Uterus (tissue), 3 donors: ENCODE measurements at regions not wholly inside any gene's neighbourhood (a gene's known extent, or its start where the extent isn't known, plus 50 kb on each side); places are given as distances from the start of the nearest gene placed in this dataset.

Source experiments
- DNase-seq, 2 donors: peaks; one replicate each; pipeline ENCODE4 v3.0.0-alpha.2; 2019 to 2020
- H3K27ac ChIP-seq, 2 donors: fragments of 200-600 bp; sonication (generic); 1 replicate in 1 of 2; 2 replicates in 1 of 2; pipeline ENCODE4 v1.5.1; 2016 to 2018
- H3K27me3 ChIP-seq, 2 donors: fragments of 200-600 bp; sonication (generic); one replicate each; pipeline ENCODE4 v1.5.1; 2018 to 2019; ENCODE audit warnings: control low read depth in 1 of 2
- H3K36me3 ChIP-seq, 2 donors: fragments of 200-600 bp; sonication (generic); one replicate each; pipeline ENCODE4 v1.5.1; 2019; ENCODE audit warnings: control low read depth in 1 of 2
- H3K4me1 ChIP-seq, 2 donors: fragments of 200-600 bp; sonication (generic); one replicate each; pipeline ENCODE4 v1.5.1; 2018 to 2019; ENCODE audit warnings: control low read depth in 1 of 2
- H3K4me3 ChIP-seq, 2 donors: fragments of 200-600 bp; sonication (generic); 1 replicate in 1 of 2; 2 replicates in 1 of 2; pipeline ENCODE4 v1.5.1; 2018 to 2019; ENCODE audit warnings: mild to moderate bottlenecking in 1 of 2
- H3K9me3 ChIP-seq, 2 donors: fragments of 200-600 bp; sonication (generic); one replicate each; pipeline ENCODE4 v1.5.1; 2019; ENCODE audit warnings: control low read depth in 1 of 2
- CTCF ChIP-seq, 4 experiments: fragments of 200-600 bp in 2 of 4; fragments of 450-650 bp in 2 of 4; sonication (generic) in 2 of 4; IDR thresholded peaks; one replicate each; pipeline ENCODE4 v1.5.1; 2016 to 2019; ENCODE audit warnings: antibody characterized with exemption in 4 of 4, mild to moderate bottlenecking in 2 of 4, moderate library complexity in 1 of 4
- POLR2A ChIP-seq, 2 donors: fragments of 450-650 bp; IDR thresholded peaks; one replicate each; pipeline ENCODE4 v1.6.1; 2016; ENCODE audit warnings: antibody characterized with exemption in 2 of 2, mild to moderate bottlenecking in 1 of 2, moderate library complexity in 1 of 2
- intact Hi-C: fragments of 100-400 bp; cut with DNase I; formaldehyde crosslinking; loops from one replicate; pipeline ENCODE4 v1.15.1; 2023; ENCODE audit warnings: low total_unique reads
- donor health status: DM: yes; HTN: yes; CAD: no.

GRCh38 chr21:14768042-14768441 lies 221.9 kb upstream of the SAMSN1 start:
- Histone ChIP-seq H3K36me3 (no peaks in the 10 kb centered on the region), H3K27ac (no peak overlapping the region), H3K27me3 (no peaks in the 10 kb centered on the region), H3K4me1 (no peaks in the 10 kb centered on the region), H3K9me3 (no peaks in the 10 kb centered on the region), H3K4me3 (no peak overlapping the region)
- TF ChIP-seq CTCF (IDR thresholded peaks at IDR 0.05) (no peak), POLR2A (IDR thresholded peaks at IDR 0.05) (no peak)
- intact Hi-C loops: no loop called here
- DNase-seq: no peak

- H3K36me3 ChIP-seq: no peaks in the 10 kb centered on the region
- intact Hi-C loops: no loop called here
- no peaks in the 10 kb centered on the region for H3K27me3 ChIP-seq
- TF ChIP-seq POLR2A (IDR thresholded peaks at IDR 0.05) (no peak), CTCF (IDR thresholded peaks at IDR 0.05) (no peak)
- H3K27ac ChIP-seq: no peak overlapping the region
- no peaks in the 10 kb centered on the region for H3K9me3 ChIP-seq
- H3K4me3 ChIP-seq: no peak overlapping the region
- no peaks in the 10 kb centered on the region for H3K4me1 ChIP-seq
- DNase-seq: no peak
Observed at GRCh38 chr21:14767192-14767852, 221.2 kb upstream of the SAMSN1 start.

- H3K27me3 ChIP-seq: no peaks in the 10 kb centered on the region
- no peaks in the 10 kb centered on the region for H3K36me3 ChIP-seq
- H3K9me3 ChIP-seq: no peaks in the 10 kb centered on the region
- H3K4me1 ChIP-seq: no peaks in the 10 kb centered on the region
- no peak for DNase-seq
- intact Hi-C loops: no loop called here
- H3K27ac ChIP-seq: no peak overlapping the region
- TF ChIP-seq POLR2A (IDR thresholded peaks at IDR 0.05) (no peak), CTCF (IDR thresholded peaks at IDR 0.05) (no peak)
- H3K4me3 ChIP-seq: no peak overlapping the region
Observed at GRCh38 chr21:14766241-14766640, 220.1 kb upstream of the SAMSN1 start.

- Histone ChIP-seq H3K27ac (no peak overlapping the region), H3K27me3 (no peaks in the 10 kb centered on the region), H3K4me3 (no peak overlapping the region), H3K4me1 (no peaks in the 10 kb centered on the region), H3K9me3 (no peaks in the 10 kb centered on the region), H3K36me3 (no peaks in the 10 kb centered on the region)
- no peak for TF ChIP-seq POLR2A (IDR thresholded peaks at IDR 0.05)
- no peak for DNase-seq
- intact Hi-C loops: no loop called here
Observed at GRCh38 chr21:14763695-14764064, 217.6 kb upstream of the SAMSN1 start.

GRCh38 chr21:14762734-14763694 lies 216.9 kb upstream of the SAMSN1 start:
- TF ChIP-seq POLR2A (IDR thresholded peaks at IDR 0.05) (no peak), CTCF (IDR thresholded peaks at IDR 0.05) (no peak)
- no peak for DNase-seq
- intact Hi-C loops: no loop called here
- Histone ChIP-seq H3K36me3 (no peaks in the 10 kb centered on the region), H3K27me3 (no peaks in the 10 kb centered on the region), H3K4me3 (no peak overlapping the region), H3K9me3 (no peaks in the 10 kb centered on the region), H3K4me1 (no peaks in the 10 kb centered on the region), H3K27ac (no peak overlapping the region)
